Uterus (tissue), 3 donors: ENCODE measurements at regions not wholly inside any gene's neighbourhood (a gene's known extent, or its start where the extent isn't known, plus 50 kb on each side); places are given as distances from the start of the nearest gene placed in this dataset.

Source experiments
- DNase-seq, 2 donors: peaks; one replicate each; pipeline ENCODE4 v3.0.0-alpha.2; 2019 to 2020
- H3K27ac ChIP-seq, 2 donors: fragments of 200-600 bp; sonication (generic); 1 replicate in 1 of 2; 2 replicates in 1 of 2; pipeline ENCODE4 v1.5.1; 2016 to 2018
- H3K27me3 ChIP-seq, 2 donors: fragments of 200-600 bp; sonication (generic); one replicate each; pipeline ENCODE4 v1.5.1; 2018 to 2019; ENCODE audit warnings: control low read depth in 1 of 2
- H3K36me3 ChIP-seq, 2 donors: fragments of 200-600 bp; sonication (generic); one replicate each; pipeline ENCODE4 v1.5.1; 2019; ENCODE audit warnings: control low read depth in 1 of 2
- H3K4me1 ChIP-seq, 2 donors: fragments of 200-600 bp; sonication (generic); one replicate each; pipeline ENCODE4 v1.5.1; 2018 to 2019; ENCODE audit warnings: control low read depth in 1 of 2
- H3K4me3 ChIP-seq, 2 donors: fragments of 200-600 bp; sonication (generic); 1 replicate in 1 of 2; 2 replicates in 1 of 2; pipeline ENCODE4 v1.5.1; 2018 to 2019; ENCODE audit warnings: mild to moderate bottlenecking in 1 of 2
- H3K9me3 ChIP-seq, 2 donors: fragments of 200-600 bp; sonication (generic); one replicate each; pipeline ENCODE4 v1.5.1; 2019; ENCODE audit warnings: control low read depth in 1 of 2
- POLR2A ChIP-seq, 2 donors: fragments of 450-650 bp; IDR thresholded peaks; one replicate each; pipeline ENCODE4 v1.6.1; 2016; ENCODE audit warnings: antibody characterized with exemption in 2 of 2, mild to moderate bottlenecking in 1 of 2, moderate library complexity in 1 of 2
- intact Hi-C: fragments of 100-400 bp; cut with DNase I; formaldehyde crosslinking; loops from one replicate; pipeline ENCODE4 v1.15.1; 2023; ENCODE audit warnings: low total_unique reads
- TF ChIP-seq, protein P1 (sequence below), 4 experiments: fragments of 200-600 bp in 2 of 4; fragments of 450-650 bp in 2 of 4; sonication (generic) in 2 of 4; IDR thresholded peaks; one replicate each; pipeline ENCODE4 v1.5.1; 2016 to 2019; ENCODE audit warnings: antibody characterized with exemption in 4 of 4, mild to moderate bottlenecking in 2 of 4, moderate library complexity in 1 of 4
- donor health status: DM: yes; HTN: yes; CAD: no.

DNA sequence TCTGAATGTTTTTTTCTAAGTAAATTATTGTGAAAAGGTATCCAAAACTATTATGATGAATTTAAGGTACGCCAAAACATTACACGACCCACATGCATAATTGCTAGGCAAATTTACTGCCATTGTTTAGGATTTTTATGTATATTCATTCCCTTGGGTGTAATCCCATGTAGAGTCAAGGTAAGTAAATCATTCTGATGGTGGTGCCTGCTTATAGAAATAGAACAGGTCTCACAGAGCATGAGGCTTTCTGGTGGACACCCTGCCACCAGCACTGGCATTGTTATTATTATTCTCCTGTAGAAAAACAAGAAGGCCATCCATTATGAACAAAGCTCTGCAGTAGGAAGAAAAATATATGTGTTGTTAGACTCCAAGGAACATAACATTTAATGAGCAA, 111.7 kb upstream of the ZNF804B start:
- no peak overlapping the region for H3K27ac ChIP-seq
- no peaks in the 10 kb centered on the region for H3K36me3 ChIP-seq
- no peak overlapping the region for H3K4me3 ChIP-seq
- intact Hi-C loops = no loop called here
- H3K9me3 ChIP-seq = no peaks in the 10 kb centered on the region
- no peak for TF ChIP-seq POLR2A (IDR thresholded peaks at IDR 0.05)
- TF ChIP-seq, protein P1, sequence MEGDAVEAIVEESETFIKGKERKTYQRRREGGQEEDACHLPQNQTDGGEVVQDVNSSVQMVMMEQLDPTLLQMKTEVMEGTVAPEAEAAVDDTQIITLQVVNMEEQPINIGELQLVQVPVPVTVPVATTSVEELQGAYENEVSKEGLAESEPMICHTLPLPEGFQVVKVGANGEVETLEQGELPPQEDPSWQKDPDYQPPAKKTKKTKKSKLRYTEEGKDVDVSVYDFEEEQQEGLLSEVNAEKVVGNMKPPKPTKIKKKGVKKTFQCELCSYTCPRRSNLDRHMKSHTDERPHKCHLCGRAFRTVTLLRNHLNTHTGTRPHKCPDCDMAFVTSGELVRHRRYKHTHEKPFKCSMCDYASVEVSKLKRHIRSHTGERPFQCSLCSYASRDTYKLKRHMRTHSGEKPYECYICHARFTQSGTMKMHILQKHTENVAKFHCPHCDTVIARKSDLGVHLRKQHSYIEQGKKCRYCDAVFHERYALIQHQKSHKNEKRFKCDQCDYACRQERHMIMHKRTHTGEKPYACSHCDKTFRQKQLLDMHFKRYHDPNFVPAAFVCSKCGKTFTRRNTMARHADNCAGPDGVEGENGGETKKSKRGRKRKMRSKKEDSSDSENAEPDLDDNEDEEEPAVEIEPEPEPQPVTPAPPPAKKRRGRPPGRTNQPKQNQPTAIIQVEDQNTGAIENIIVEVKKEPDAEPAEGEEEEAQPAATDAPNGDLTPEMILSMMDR (IDR thresholded peaks at IDR 0.05) = no peak
- no peaks in the 10 kb centered on the region for H3K27me3 ChIP-seq
- no peaks in the 10 kb centered on the region for H3K4me1 ChIP-seq
- DNase-seq = no peak

DNA sequence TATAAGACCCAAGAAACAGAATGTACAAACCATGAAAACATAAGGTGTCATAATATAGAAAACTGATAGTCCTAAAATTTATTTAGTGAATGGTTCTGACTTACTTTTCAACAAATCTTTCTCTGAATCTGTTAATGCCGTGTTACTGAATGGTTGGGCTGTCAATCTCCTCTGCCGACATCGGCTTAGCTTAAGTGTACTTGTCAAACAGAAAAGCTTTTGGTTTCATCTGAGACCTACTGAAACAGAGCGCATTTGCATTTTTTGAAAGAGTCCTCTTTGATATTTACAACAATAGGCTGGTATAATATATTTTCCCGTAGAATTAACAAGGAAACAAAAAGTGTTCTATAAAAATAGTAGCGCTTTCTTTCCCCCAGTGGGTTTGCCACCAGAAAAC, 120.9 kb upstream of the ZNF804B start:
- no peaks in the 10 kb centered on the region for H3K27me3 ChIP-seq
- no peak overlapping the region for H3K27ac ChIP-seq
- no peaks in the 10 kb centered on the region for H3K4me1 ChIP-seq
- DNase-seq = no peak
- intact Hi-C loops = no loop called here
- TF ChIP-seq, protein P1 (IDR thresholded peaks at IDR 0.05) = no peak
- no peak for TF ChIP-seq POLR2A (IDR thresholded peaks at IDR 0.05)
- no peak overlapping the region for H3K4me3 ChIP-seq
- H3K9me3 ChIP-seq = no peaks in the 10 kb centered on the region
- no peaks in the 10 kb centered on the region for H3K36me3 ChIP-seq

DNA sequence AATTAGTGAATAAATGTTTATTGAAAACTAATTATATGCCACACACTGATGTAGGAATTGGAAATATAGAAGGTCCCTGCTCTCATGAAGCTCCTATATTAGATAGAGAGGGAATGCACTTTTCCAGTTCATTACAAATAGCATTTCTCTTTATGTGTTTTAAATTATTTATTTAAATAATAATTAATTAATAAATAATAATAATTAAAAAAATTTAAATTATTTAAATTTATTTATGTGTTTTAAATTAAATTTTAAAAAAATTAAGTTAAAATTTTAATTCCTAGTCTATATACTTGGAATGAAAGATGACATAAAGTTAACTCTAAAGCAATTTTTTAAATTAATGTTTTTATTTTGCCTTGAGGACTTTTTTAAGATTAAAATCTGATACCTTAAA, 121.7 kb upstream of the ZNF804B start:
- no peaks in the 10 kb centered on the region for H3K36me3 ChIP-seq
- no peak overlapping the region for H3K27ac ChIP-seq
- TF ChIP-seq POLR2A (IDR thresholded peaks at IDR 0.05) = no peak
- TF ChIP-seq, protein P1 (IDR thresholded peaks at IDR 0.05) = no peak
- DNase-seq = no peak
- intact Hi-C loops = no loop called here
- H3K9me3 ChIP-seq = no peaks in the 10 kb centered on the region
- no peaks in the 10 kb centered on the region for H3K4me1 ChIP-seq
- H3K27me3 ChIP-seq = no peaks in the 10 kb centered on the region
- no peak overlapping the region for H3K4me3 ChIP-seq

DNA sequence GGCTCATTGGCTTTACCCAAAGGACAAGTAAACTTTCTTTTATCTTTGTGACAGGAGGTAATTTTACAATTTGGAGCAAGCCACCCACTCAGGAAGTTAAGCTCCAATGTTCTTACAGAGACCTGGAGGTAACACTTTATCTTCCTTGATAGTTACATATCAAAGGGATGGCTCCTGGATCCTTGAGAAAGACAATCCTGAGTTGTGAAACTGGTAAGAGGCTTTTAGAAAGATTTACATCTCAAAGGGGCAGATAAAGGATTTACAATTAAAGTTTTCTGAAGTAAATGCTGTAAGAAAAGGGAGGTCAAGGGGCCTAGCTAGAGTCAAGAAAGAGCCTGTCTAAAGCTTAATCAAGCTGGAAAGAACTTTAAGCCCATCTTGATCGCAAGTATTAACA, 124.4 kb upstream of the ZNF804B start:
- Histone ChIP-seq H3K27ac (no peak overlapping the region), H3K4me1 (no peaks in the 10 kb centered on the region), H3K4me3 (no peak overlapping the region), H3K27me3 (no peaks in the 10 kb centered on the region), H3K9me3 (no peaks in the 10 kb centered on the region), H3K36me3 (no peaks in the 10 kb centered on the region)
- DNase-seq = no peak
- intact Hi-C loops = no loop called here
- no peak for TF ChIP-seq POLR2A (IDR thresholded peaks at IDR 0.05)
- TF ChIP-seq, protein P1 (IDR thresholded peaks at IDR 0.05) = no peak

DNA sequence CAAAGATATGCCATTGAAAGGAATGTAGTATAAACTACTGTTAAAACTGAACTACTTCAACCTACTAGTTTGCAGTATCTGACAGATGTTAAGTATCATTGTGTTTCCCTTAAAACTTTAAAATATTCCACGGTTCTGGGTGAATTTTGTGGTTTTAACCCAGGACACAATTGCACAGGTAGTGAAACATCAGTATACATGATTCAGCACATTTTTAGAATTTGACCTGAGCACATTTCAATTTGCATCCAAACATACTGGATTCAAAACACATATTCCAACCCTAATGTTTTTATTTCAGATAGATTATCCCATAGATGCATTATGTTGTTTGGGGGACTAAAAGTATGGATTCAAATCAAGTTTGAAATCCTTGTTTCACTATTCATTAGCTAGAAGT, 129.9 kb upstream of the ZNF804B start:
- H3K27ac ChIP-seq = no peak overlapping the region
- H3K27me3 ChIP-seq = no peaks in the 10 kb centered on the region

More for the DNA sequence above, 129.9 kb upstream of the ZNF804B start:
- Histone ChIP-seq H3K4me3 (no peak overlapping the region), H3K9me3 (no peaks in the 10 kb centered on the region), H3K36me3 (no peaks in the 10 kb centered on the region), H3K4me1 (no peaks in the 10 kb centered on the region)
- intact Hi-C loops = no loop called here
- TF ChIP-seq, protein P1 (IDR thresholded peaks at IDR 0.05) = no peak
- no peak for TF ChIP-seq POLR2A (IDR thresholded peaks at IDR 0.05)
- DNase-seq = no peak
